Naive thymus-derived CD8-positive, alpha-beta T cell (primary cell): ENCODE measurements at regions not wholly inside any gene's neighbourhood (a gene's known extent, or its start where the extent isn't known, plus 50 kb on each side); places are given as distances from the start of the nearest gene placed in this dataset.

Source experiments
- ATAC-seq, 2 donors: fragments of 150-1000 bp; cut with Tn5 transposase in 1 of 2; sonication (Bioruptor Pico), chemical (Tn5 transposase) in 1 of 2; 1 replicate in 1 of 2; 2 replicates in 1 of 2; pipeline ENCODE4 v1.10.0; 2021; ENCODE audit warnings: mild to moderate bottlenecking in 2 of 2, moderate library complexity in 2 of 2
- POLR2A ChIA-PET: fragments of 350-600 bp; sonication (Branson Sonifier 250); formaldehyde crosslinking; loops from one replicate; lab custom pipeline; 2021; ENCODE audit warnings: antibody characterized with exemption; lab: Charles Lee
- DNase-seq, 10 donors: peaks; one replicate each; pipeline versions ENCODE4 v3.0.0 to v3.0.0-alpha.2; 2020 to 2022
- H3K27ac Mint-ChIP-seq, 10 donors: one replicate each; pipeline ENCODE4 v1.8.0; 2020 to 2022; ENCODE audit warnings: mild to moderate bottlenecking in 10 of 10, mixed read lengths in 10 of 10, moderate library complexity in 4 of 10, inconsistent platforms in 1 of 10
- H3K27me3 Mint-ChIP-seq, 5 donors: one replicate each; pipeline ENCODE4 v1.8.0; 2021 to 2022; ENCODE audit warnings: mixed read lengths in 5 of 5
- H3K36me3 Mint-ChIP-seq, 3 donors: one replicate each; pipeline ENCODE4 v1.8.0; 2020 to 2022; ENCODE audit warnings: mixed read lengths in 3 of 3, mild to moderate bottlenecking in 2 of 3, inconsistent platforms in 1 of 3
- H3K4me1 Mint-ChIP-seq, 4 donors: one replicate each; pipeline ENCODE4 v1.8.0; 2021 to 2022; ENCODE audit warnings: mixed read lengths in 4 of 4
- H3K4me3 Mint-ChIP-seq, 10 donors: one replicate each; pipeline ENCODE4 v1.8.0; 2020 to 2022; ENCODE audit warnings: mild to moderate bottlenecking in 10 of 10, mixed read lengths in 10 of 10, moderate library complexity in 6 of 10, inconsistent platforms in 1 of 10
- H3K9me3 Mint-ChIP-seq, 9 donors: one replicate each; pipeline ENCODE4 v1.8.0; 2020 to 2022; ENCODE audit warnings: mixed read lengths in 9 of 9, mild to moderate bottlenecking in 3 of 9, inconsistent platforms in 1 of 9, moderate library complexity in 1 of 9

- no peak for DNase-seq
- no peak for ATAC-seq
- Mint-ChIP-seq H3K27ac (no peak overlapping the region), H3K4me3 (no peak overlapping the region), H3K36me3 (peaks cover 5 to 14% (median 13%) of the 10 kb centered on the region in 3 donors), H3K4me1 (peaks cover 0 to 2% (median under 1%) of the 10 kb centered on the region in 4 donors), H3K27me3 (no peaks in the 10 kb centered on the region), H3K9me3 (peaks cover 0 to 11% (median 1%) of the 10 kb centered on the region in 9 donors)
- POLR2A ChIA-PET = no interaction called here
These were observed 90.4 kb downstream of the NUP35 start for GRCh38 chr2:183214680-183215079.

- no peak for ATAC-seq
- H3K4me1 Mint-ChIP-seq = peaks cover 0 to 2% (median under 1%) of the 10 kb centered on the region in 4 donors
- H3K36me3 Mint-ChIP-seq = peaks cover 0 to 9% (median 7%) of the 10 kb centered on the region in 3 donors
- peaks cover 0 to 5% (median 0%) of the 10 kb centered on the region in 9 donors for H3K9me3 Mint-ChIP-seq
- POLR2A ChIA-PET = no interaction called here
- no peaks in the 10 kb centered on the region for H3K27me3 Mint-ChIP-seq
- no peak for DNase-seq
- no peak overlapping the region for H3K4me3 Mint-ChIP-seq
- H3K27ac Mint-ChIP-seq = no peak overlapping the region
These were observed 91.7 kb downstream of the NUP35 start for GRCh38 chr2:183215917-183216316.

- no peak for ATAC-seq
- H3K36me3 Mint-ChIP-seq = peaks cover 2 to 5% (median 4%) of the 10 kb centered on the region in 3 donors
These were observed 95.6 kb downstream of the NUP35 start for GRCh38 chr2:183219888-183220287.

GRCh38 chr2:183222751-183223150 lies 98.5 kb downstream of the NUP35 start:
- peaks cover 0 to 9% (median 2%) of the 10 kb centered on the region in 9 donors for H3K9me3 Mint-ChIP-seq
- H3K27ac Mint-ChIP-seq = no peak overlapping the region

More at GRCh38 chr2:183219888-183220287, 95.6 kb downstream of the NUP35 start:
- DNase-seq = no peak
- no peaks in the 10 kb centered on the region for H3K4me1 Mint-ChIP-seq
- POLR2A ChIA-PET = no interaction called here
- H3K4me3 Mint-ChIP-seq = no peak overlapping the region
- no peaks in the 10 kb centered on the region for H3K27me3 Mint-ChIP-seq
- peaks cover 0 to under 1% (median 0%) of the 10 kb centered on the region in 9 donors for H3K9me3 Mint-ChIP-seq
- H3K27ac Mint-ChIP-seq = no peak overlapping the region

GRCh38 chr2:183224948-183225347 lies 100.7 kb downstream of the NUP35 start:
- POLR2A ChIA-PET = no interaction called here
- Mint-ChIP-seq H3K27ac (no peak overlapping the region), H3K4me1 (no peaks in the 10 kb centered on the region), H3K36me3 (peaks cover 4 to 16% (median 10%) of the 10 kb centered on the region in 3 donors), H3K4me3 (no peak overlapping the region), H3K9me3 (peaks cover 0 to 9% (median 2%) of the 10 kb centered on the region in 9 donors), H3K27me3 (peaks cover 0 to 2% (median 0%) of the 10 kb centered on the region in 5 donors)
- DNase-seq (no peak), ATAC-seq (no peak)

More at GRCh38 chr2:183222751-183223150, 98.5 kb downstream of the NUP35 start:
- Mint-ChIP-seq H3K27me3 (no peaks in the 10 kb centered on the region), H3K4me1 (no peaks in the 10 kb centered on the region), H3K4me3 (no peak overlapping the region), H3K36me3 (peaks cover 4 to 10% (median 7%) of the 10 kb centered on the region in 3 donors)
- DNase-seq (no peak), ATAC-seq (no peak)
- POLR2A ChIA-PET = no interaction called here

- DNase-seq = no peak
- peaks cover 0 to 2% (median 0%) of the 10 kb centered on the region in 5 donors for H3K27me3 Mint-ChIP-seq
- no peak for ATAC-seq
These were observed 102.9 kb downstream of the NUP35 start for GRCh38 chr2:183227176-183227575.

GRCh38 chr2:183229386-183229785 lies 105.1 kb downstream of the NUP35 start:
- ATAC-seq (no peak), DNase-seq (no peak)
- Mint-ChIP-seq H3K27me3 (peaks cover 0 to 2% (median 0%) of the 10 kb centered on the region in 5 donors), H3K9me3 (peaks cover 0 to 9% (median 3%) of the 10 kb centered on the region in 9 donors), H3K4me3 (no peak overlapping the region), H3K27ac (no peak overlapping the region), H3K4me1 (no peaks in the 10 kb centered on the region), H3K36me3 (peaks cover 0 to 11% (median 11%) of the 10 kb centered on the region in 3 donors)
- POLR2A ChIA-PET = no interaction called here

More at GRCh38 chr2:183227176-183227575, 102.9 kb downstream of the NUP35 start:
- no peak overlapping the region for H3K27ac Mint-ChIP-seq
- H3K4me3 Mint-ChIP-seq = no peak overlapping the region
- H3K9me3 Mint-ChIP-seq = peaks cover 0 to 9% (median 2%) of the 10 kb centered on the region in 9 donors
- H3K36me3 Mint-ChIP-seq = peaks cover 4 to 16% (median 10%) of the 10 kb centered on the region in 3 donors
- POLR2A ChIA-PET = no interaction called here
- no peaks in the 10 kb centered on the region for H3K4me1 Mint-ChIP-seq

- H3K9me3 Mint-ChIP-seq = peaks cover 0 to 3% (median 0%) of the 10 kb centered on the region in 9 donors
- H3K36me3 Mint-ChIP-seq = peaks cover 0 to 6% (median 5%) of the 10 kb centered on the region in 3 donors
- no peak overlapping the region for H3K4me3 Mint-ChIP-seq
- no peak for ATAC-seq
- H3K4me1 Mint-ChIP-seq = no peaks in the 10 kb centered on the region
- H3K27me3 Mint-ChIP-seq = peaks cover 0 to 2% (median 0%) of the 10 kb centered on the region in 5 donors
- no peak overlapping the region for H3K27ac Mint-ChIP-seq
- DNase-seq = no peak
- POLR2A ChIA-PET = no interaction called here
These were observed 108.1 kb downstream of the NUP35 start for GRCh38 chr2:183232161-183232865.

- Mint-ChIP-seq H3K4me3 (no peak overlapping the region), H3K27me3 (no peaks in the 10 kb centered on the region), H3K27ac (no peak overlapping the region), H3K4me1 (no peaks in the 10 kb centered on the region), H3K36me3 (no peaks in the 10 kb centered on the region), H3K9me3 (no peaks in the 10 kb centered on the region)
- POLR2A ChIA-PET = no interaction called here
- ATAC-seq (no peak), DNase-seq (no peak)
These were observed 118.7 kb downstream of the NUP35 start for GRCh38 chr2:183242937-183243336.

GRCh38 chr2:183243758-183244157 lies 119.5 kb downstream of the NUP35 start:
- DNase-seq (no peak), ATAC-seq (no peak)
- no peak overlapping the region for H3K27ac Mint-ChIP-seq
- POLR2A ChIA-PET = no interaction called here
- no peaks in the 10 kb centered on the region for H3K9me3 Mint-ChIP-seq
- H3K4me1 Mint-ChIP-seq = no peaks in the 10 kb centered on the region
- no peak overlapping the region for H3K4me3 Mint-ChIP-seq
- no peaks in the 10 kb centered on the region for H3K36me3 Mint-ChIP-seq
- no peaks in the 10 kb centered on the region for H3K27me3 Mint-ChIP-seq

GRCh38 chr2:183244300-183244844 lies 120.1 kb downstream of the NUP35 start:
- Mint-ChIP-seq H3K27ac (no peak overlapping the region), H3K4me3 (no peak overlapping the region), H3K36me3 (no peaks in the 10 kb centered on the region), H3K9me3 (no peaks in the 10 kb centered on the region), H3K4me1 (no peaks in the 10 kb centered on the region), H3K27me3 (no peaks in the 10 kb centered on the region)
- POLR2A ChIA-PET = no interaction called here
- ATAC-seq = no peak
- DNase-seq = no peak

GRCh38 chr2:183248866-183249567 lies 124.8 kb downstream of the NUP35 start:
- Mint-ChIP-seq H3K9me3 (no peaks in the 10 kb centered on the region), H3K27ac (no peak overlapping the region), H3K4me3 (no peak overlapping the region), H3K36me3 (no peaks in the 10 kb centered on the region), H3K4me1 (peaks cover 0 to 1% (median 0%) of the 10 kb centered on the region in 4 donors), H3K27me3 (peaks cover 0 to 9% (median 0%) of the 10 kb centered on the region in 5 donors)
- POLR2A ChIA-PET = no interaction called here
- peak in 1 of 10 donors; percentile 2 for DNase-seq
- no peak for ATAC-seq

GRCh38 chr2:183250061-183250460 lies 125.8 kb downstream of the NUP35 start:
- Mint-ChIP-seq H3K36me3 (no peaks in the 10 kb centered on the region), H3K4me3 (no peak overlapping the region), H3K27me3 (peaks cover 0 to 9% (median 0%) of the 10 kb centered on the region in 5 donors), H3K27ac (no peak overlapping the region), H3K4me1 (peaks cover 0 to 1% (median 0%) of the 10 kb centered on the region in 4 donors), H3K9me3 (no peaks in the 10 kb centered on the region)
- DNase-seq = no peak
- POLR2A ChIA-PET = no interaction called here
- ATAC-seq = no peak
